B cell (primary cell): ENCODE measurements at regions not wholly inside any gene's neighbourhood (a gene's known extent, or its start where the extent isn't known, plus 50 kb on each side); places are given as distances from the start of the nearest gene placed in this dataset.

ENCODE experiments used
- CTCF ChIP-seq: fragments of 200-600 bp; IDR thresholded peaks from one replicate; pipeline ENCODE4 v1.8.0; 2022; ENCODE audit warnings: antibody characterized with exemption, mild to moderate bottlenecking
- EZH2 ChIP-seq: IDR thresholded peaks from 2 replicates; pipeline ENCODE4 v1.6.1; 2012; ENCODE audit warnings: borderline replicate concordance, low read depth, mild to moderate bottlenecking, moderate library complexity, low read length; ENCODE audit not compliant: insufficient read depth, poor library complexity, severe bottlenecking

DNA sequence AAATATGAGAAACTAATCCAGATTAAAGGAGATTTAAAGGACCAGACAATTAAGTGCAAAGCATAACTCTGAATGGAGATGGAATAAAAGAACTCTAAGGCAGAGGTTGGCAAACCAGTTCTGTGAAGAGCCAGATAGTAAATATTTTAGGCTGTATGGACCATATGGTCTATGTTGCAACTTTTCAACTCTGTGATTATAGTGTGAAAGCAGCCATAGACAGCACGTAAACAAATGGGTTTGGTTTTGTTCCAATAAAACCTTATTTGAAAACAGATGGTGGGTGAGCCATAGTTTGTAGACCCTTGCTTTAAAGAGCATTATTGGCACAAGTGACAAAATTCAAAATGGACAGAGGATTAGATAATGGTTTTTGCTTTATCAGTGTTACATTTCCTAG, 884.1 kb downstream of the CCSER2 start:
- TF ChIP-seq CTCF: no peak
- no peak for TF ChIP-seq EZH2
